ENCODE measurements at regions not wholly inside any gene's neighbourhood (a gene's known extent, or its start where the extent isn't known, plus 50 kb on each side); places are given as distances from the start of the nearest gene placed in this dataset.

GRCh38 chr10:120387326-120387725 lies 69.7 kb upstream of the PLPP4 start:
- DNase-seq, result no peak

DNA sequence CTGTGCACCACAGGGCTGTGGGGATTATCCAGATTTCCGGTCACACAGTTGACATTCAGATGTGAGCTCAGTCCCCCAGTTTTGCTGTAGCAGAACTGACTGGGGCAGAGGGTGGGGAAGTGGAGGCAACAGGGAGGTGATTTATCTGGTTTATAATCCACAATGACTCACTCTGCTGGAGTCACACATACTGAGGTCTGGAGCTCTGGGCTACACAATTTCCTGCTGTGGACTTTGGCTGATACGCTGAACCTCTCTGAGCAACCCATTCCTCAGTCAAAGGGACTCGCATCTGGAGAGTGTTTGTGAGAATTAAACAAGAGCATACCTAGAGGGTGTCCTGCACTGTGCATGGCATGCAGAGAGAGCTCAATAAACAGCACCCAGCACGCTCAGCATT lies 64.8 kb upstream of the PLPP4 start:
- DNase-seq, result no peak

- DNase-seq, result no peak
Observed at GRCh38 chr10:120392671-120393079, 64.4 kb upstream of the PLPP4 start.

GRCh38 chr10:120394446-120394845 lies 62.6 kb upstream of the PLPP4 start:
- no peak for DNase-seq

DNA sequence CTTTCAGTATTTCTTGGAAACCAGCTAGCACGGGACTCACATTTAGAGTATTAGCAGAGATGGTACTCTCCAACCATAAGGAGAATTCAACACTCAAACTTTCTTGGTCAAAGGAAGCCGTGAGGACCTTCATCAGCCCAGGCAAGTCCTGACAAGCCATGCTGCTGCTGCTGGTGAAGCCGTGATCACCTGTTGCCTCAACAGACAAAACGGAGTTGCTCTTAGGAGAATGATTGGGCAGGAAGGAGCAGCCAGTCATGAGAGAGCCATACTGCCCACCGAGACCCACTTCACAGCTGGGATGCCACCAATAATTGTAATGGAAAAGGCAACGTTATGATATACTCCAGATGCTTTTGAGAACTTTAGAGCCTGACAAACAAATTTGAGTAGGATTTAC lies 60.8 kb upstream of the PLPP4 start:
- DNase-seq, result no peak

DNA sequence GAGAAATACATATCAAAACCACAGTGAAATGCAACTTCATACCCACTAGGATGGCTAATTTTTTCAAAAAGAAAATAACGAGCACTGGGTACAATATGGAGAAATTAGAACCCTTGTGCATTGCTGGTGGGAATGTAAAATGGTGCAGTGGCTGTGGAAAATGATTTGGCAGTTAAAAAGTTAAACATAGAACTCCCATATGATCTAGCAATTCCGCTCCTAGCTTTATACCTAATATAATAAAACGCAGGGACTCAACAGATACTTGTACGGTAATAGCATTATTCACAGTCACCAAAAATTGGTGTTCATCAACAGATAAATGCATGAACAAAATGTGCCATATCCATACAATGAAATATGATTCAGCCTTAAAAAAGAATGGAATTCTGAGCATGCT lies 58.8 kb upstream of the PLPP4 start:
- no peak for DNase-seq

DNA sequence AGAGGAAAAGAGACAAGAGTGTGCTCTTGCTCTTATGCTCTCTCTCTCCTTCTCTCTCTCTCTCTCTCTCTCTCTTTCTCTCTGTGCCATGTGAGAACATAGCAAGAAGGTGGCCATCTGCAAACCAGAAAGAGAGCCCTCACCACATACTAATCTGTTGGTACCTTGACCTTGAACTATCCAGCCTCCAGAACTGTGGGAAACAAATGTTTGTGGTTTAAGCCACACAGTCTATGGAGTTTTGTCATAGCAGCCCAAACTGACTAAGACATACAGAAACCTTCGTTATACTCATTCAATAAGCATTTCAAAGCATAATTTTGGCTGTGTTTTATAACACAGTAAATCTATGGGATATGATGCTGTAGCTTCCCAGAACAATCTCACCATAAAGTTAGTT lies 56.4 kb upstream of the PLPP4 start:
- no peak for DNase-seq

DNA sequence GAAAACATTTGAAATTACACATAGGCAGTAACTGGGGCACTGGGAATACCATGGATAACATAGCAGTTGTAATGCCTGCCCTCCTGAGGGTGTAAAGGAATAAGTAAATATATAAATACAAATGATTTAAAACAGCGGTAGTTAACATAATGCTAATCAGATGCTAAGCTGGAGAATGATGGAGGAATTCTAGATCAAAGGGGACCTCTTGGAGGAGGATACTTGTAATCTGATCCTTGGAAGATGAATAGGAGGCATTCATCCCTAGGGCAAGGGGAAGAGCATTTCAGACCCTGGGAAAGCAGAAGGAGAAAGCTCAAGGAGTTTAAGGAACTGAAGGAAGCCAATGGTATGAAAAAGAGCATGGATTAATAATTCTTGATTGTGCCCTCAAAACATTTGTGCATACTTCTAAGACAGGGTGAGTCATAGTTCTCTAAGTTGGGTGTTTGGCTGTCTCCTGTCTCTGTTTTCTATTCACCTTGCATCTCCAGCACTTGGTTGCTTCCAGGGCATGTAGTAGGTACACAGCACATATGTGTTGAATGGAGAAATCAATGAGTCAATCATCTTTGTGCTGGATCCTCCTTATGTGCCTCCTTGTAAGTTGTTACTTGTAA lies 54.8 kb upstream of the PLPP4 start:
- DNase-seq, result no peak

DNA sequence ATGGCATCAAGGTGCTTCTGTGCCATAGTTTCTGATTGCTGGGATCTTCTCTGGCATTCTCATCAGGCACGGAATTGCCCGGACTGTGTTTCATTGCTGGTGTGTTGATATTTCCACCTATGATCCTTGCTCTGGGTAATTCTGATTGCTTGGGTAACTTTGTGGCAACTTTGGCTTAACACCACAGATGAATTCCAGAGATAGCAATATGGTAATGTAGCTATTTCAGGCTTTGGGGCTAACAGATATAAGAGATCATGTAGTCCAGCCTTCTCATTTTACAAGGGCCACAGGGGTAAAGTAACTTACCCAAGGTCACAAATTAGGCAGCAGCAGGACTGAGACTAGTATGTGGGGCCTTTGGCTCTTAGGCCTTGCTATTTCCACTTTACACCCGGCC lies 53.9 kb upstream of the PLPP4 start:
- DNase-seq, result no peak

DNA sequence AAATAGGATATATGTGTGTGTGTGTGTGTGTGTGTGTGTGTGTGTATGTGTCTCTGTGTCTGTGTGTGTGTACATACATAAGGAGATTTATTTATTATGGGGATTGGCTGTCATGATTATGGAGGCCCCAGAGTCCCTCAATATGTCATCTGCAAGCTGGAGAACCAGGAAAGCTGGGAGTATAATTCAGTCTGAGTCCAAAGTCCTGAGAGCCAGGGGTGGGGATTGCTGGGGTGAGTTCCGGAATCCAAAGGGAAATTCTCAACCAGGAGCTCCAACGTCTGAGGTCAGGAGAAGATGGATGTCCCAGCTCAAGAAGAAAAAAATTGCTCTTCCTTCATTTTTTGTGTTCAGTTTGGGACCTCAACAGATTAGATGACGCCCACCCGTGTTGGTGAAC lies 50.7 kb upstream of the PLPP4 start:
- DNase-seq, result no peak
